HCT116 (cell line): ENCODE measurements at regions not wholly inside any gene's neighbourhood (a gene's known extent, or its start where the extent isn't known, plus 50 kb on each side); places are given as distances from the start of the nearest gene placed in this dataset.

Experiments used
- ATAC-seq: fragments of 200-7000 bp; cut with Tn5 transposase; 2 replicates; pipeline ENCODE4 v1.9.1; 2020; ENCODE audit warnings: mild to moderate bottlenecking, moderate library complexity
- BruUV-seq: library from RNA; stranded (reverse); fragments of 400-500 nt; replicated peaks from 2 replicates; lab custom pipeline; 2021; lab: Mats Ljungman, UMichigan
- CTCF ChIA-PET: fragments of 300-600 bp; sonication (Branson Sonifier 250); formaldehyde crosslinking; loops from one replicate; lab custom pipeline; 2021; ENCODE audit warnings: antibody characterized with exemption; lab: Charles Lee
- POLR2A ChIA-PET: fragments of 300-600, 350-600 bp; sonication (Branson Sonifier 250); formaldehyde crosslinking; loops from one replicate; lab custom pipeline; 2021; ENCODE audit warnings: antibody characterized with exemption; lab: Charles Lee
- RAD21 ChIA-PET, 2 experiments: fragments of 300-600 bp; sonication (Branson Sonifier 250); formaldehyde crosslinking; loops; one replicate each; lab custom pipeline; 2023; ENCODE audit warnings: low total read pairs in 2 of 2; ENCODE audit not compliant: uncharacterized antibody in 2 of 2, unreplicated experiment in 2 of 2, low non-redundant PET in 1 of 2; lab: Charles Lee
- DNase-seq: peaks from one replicate; pipeline ENCODE4 v3.0.0-alpha.2; 2010; ENCODE audit warnings: low read depth, low spot score
- H2AFZ ChIP-seq: fragments of 200-600 bp; shearing (Covaris generic), sonication (generic); 2 replicates; pipeline ENCODE4 v1.6.1; 2017; ENCODE audit warnings: low read depth, mixed run types, mixed read lengths, antibody characterized with exemption, low read length; ENCODE audit not compliant: poor library complexity, severe bottlenecking
- H3K27ac ChIP-seq: 2 replicates; pipeline ENCODE4 v1.5.1; 2012; ENCODE audit warnings: low read depth, low read length
- H3K27me3 ChIP-seq: fragments of 200-600 bp; sonication (generic); 2 replicates; pipeline ENCODE4 v1.6.1; 2016; ENCODE audit warnings: mixed run types, low read length, mixed read lengths; ENCODE audit not compliant: insufficient read depth
- H3K36me3 ChIP-seq, 2 experiments: fragments of 200-500 bp in 1 of 2; fragments of 200-600 bp in 1 of 2; sonication (Bioruptor generic) in 1 of 2; sonication (generic) in 1 of 2; 2 replicates each; pipeline versions ENCODE4 v1.5.1 to v1.6.1; 2014 to 2016; ENCODE audit warnings: low read length in 2 of 2, inconsistent platforms in 1 of 2, mixed read lengths in 1 of 2, mixed run types in 1 of 2; ENCODE audit not compliant: insufficient read depth in 2 of 2, control insufficient read depth in 1 of 2
- H3K4me1 ChIP-seq, 2 experiments: fragments of 200-600 bp in 1 of 2; sonication (generic) in 1 of 2; 2 replicates each; pipeline versions ENCODE4 v1.5.1 to v1.6.1; 2012 to 2017; ENCODE audit warnings: low read length in 2 of 2, inconsistent platforms in 1 of 2, mild to moderate bottlenecking in 1 of 2, mixed read lengths in 1 of 2, mixed run types in 1 of 2, moderate library complexity in 1 of 2; ENCODE audit not compliant: insufficient read depth in 2 of 2, control insufficient read depth in 1 of 2
- H3K4me2 ChIP-seq: fragments of 200-600 bp; sonication (generic); 2 replicates; pipeline ENCODE4 v1.6.1; 2017; ENCODE audit warnings: mixed run types, low read length, mixed read lengths
- H3K4me3 ChIP-seq, 2 experiments: fragments of 200-600 bp in 1 of 2; sonication (generic) in 1 of 2; replicated peaks in 1 of 2; 2 replicates each; pipeline ENCODE4 v1.5.1; 2011 to 2016; ENCODE audit warnings: low read length in 2 of 2, control low read depth in 1 of 2, low read depth in 1 of 2, mild to moderate bottlenecking in 1 of 2, mixed read lengths in 1 of 2, mixed run types in 1 of 2
- H3K79me2 ChIP-seq: fragments of 200-600 bp; sonication (generic); 2 replicates; pipeline ENCODE4 v1.6.1; 2017; ENCODE audit warnings: mild to moderate bottlenecking, mixed run types, low read length, moderate library complexity, mixed read lengths; ENCODE audit not compliant: insufficient read depth
- H3K9ac ChIP-seq: fragments of 200-600 bp; sonication (generic); 2 replicates; pipeline ENCODE4 v1.6.1; 2016; ENCODE audit warnings: low read length, mixed read lengths
- H3K9me2 ChIP-seq: fragments of 200-600 bp; sonication (generic), shearing (Covaris generic); 2 replicates; pipeline ENCODE4 v1.6.1; 2017; ENCODE audit warnings: mixed run types, mild to moderate bottlenecking, moderate library complexity; ENCODE audit not compliant: insufficient read depth
- H3K9me3 ChIP-seq, 2 experiments: fragments of 200-500 bp in 1 of 2; fragments of 200-600 bp in 1 of 2; sonication (Bioruptor generic) in 1 of 2; sonication (generic) in 1 of 2; 2 replicates each; pipeline ENCODE4 v1.6.1; 2014 to 2017; ENCODE audit warnings: low read length in 2 of 2, mixed read lengths in 2 of 2, inconsistent platforms in 1 of 2, low read depth in 1 of 2, mild to moderate bottlenecking in 1 of 2, mixed run types in 1 of 2, moderate library complexity in 1 of 2; ENCODE audit not compliant: control insufficient read depth in 1 of 2, insufficient read depth in 1 of 2
- H4K20me1 ChIP-seq: fragments of 200-600 bp; sonication (generic), shearing (Covaris generic); 2 replicates; pipeline ENCODE4 v1.6.1; 2017; ENCODE audit warnings: mixed run types, mild to moderate bottlenecking, moderate library complexity; ENCODE audit not compliant: insufficient read depth
- CBX3 ChIP-seq: IDR thresholded peaks from 2 replicates; pipeline ENCODE4 v1.6.1; 2012; ENCODE audit warnings: low read depth
- CEBPB ChIP-seq: IDR thresholded peaks from 2 replicates; pipeline ENCODE4 v1.6.1; 2012; ENCODE audit warnings: low read depth
- EGR1 ChIP-seq: IDR thresholded peaks from 2 replicates; pipeline ENCODE4 v1.6.1; 2012; ENCODE audit warnings: low read depth
- JUND ChIP-seq: IDR thresholded peaks from 2 replicates; pipeline ENCODE4 v1.6.1; 2012
- TCF7L2 ChIP-seq: IDR thresholded peaks from 2 replicates; pipeline ENCODE4 v1.7.0; 2011; ENCODE audit warnings: borderline replicate concordance, inconsistent platforms; ENCODE audit not compliant: insufficient read depth, insufficient read length; ENCODE audit errors: extremely low read depth
- YY1 ChIP-seq: IDR thresholded peaks from 2 replicates; pipeline ENCODE4 v1.6.1; 2011; ENCODE audit warnings: low read length, low read depth, moderate library complexity, mild to moderate bottlenecking; ENCODE audit not compliant: insufficient replicate concordance; ENCODE audit errors: extremely low read depth
- ZFX ChIP-seq: fragments of 450-650 bp; IDR thresholded peaks from 2 replicates; pipeline ENCODE4 v1.6.1; 2017
- intact Hi-C: fragments of 100-400 bp; cut with micrococcal nuclease; formaldehyde crosslinking; loops from 2 replicates; pipeline ENCODE4 v1.10.0; 2022
- TF ChIP-seq, protein P1 (sequence below): IDR thresholded peaks from 2 replicates; pipeline ENCODE4 v1.6.1; 2012; ENCODE audit warnings: low read depth
- TF ChIP-seq, protein P2 (sequence below): IDR thresholded peaks from 2 replicates; pipeline ENCODE4 v1.6.1; 2012
- TF ChIP-seq, protein P3 (sequence below), 3 experiments: fragments of 200-600 bp in 1 of 3; sonication (generic) in 1 of 3; IDR thresholded peaks in 2 of 3; conservative IDR thresholded peaks in 1 of 3; 2 replicates each; pipeline ENCODE4 v1.5.1; 2012 to 2017; ENCODE audit warnings: low read depth in 2 of 3, low read length in 2 of 3, antibody characterized with exemption in 1 of 3, borderline replicate concordance in 1 of 3, control low read depth in 1 of 3, mild to moderate bottlenecking in 1 of 3, mixed read lengths in 1 of 3, mixed run types in 1 of 3, moderate library complexity in 1 of 3; ENCODE audit not compliant: insufficient read depth in 1 of 3

DNA sequence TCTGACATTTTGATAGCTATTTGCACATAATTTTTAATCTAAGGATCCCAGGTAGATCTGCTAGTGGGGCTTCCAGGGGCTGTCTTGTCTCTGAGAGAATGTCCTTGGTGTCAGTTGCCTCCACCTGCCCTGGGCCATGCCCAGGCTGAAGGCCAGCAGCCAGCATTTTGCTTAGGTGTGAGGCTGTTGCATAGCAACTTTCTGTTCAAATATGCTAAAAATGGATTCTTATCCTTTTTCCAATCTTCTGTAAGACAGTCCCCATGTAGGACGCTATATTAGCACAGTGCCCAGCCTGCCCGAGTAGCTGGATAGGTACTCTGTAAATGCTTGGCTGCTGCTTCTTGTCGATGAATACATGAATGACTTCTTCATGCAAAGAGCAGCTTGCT, 62.5 kb upstream of the CITED2 start (continued):
- TF ChIP-seq EGR1 (no peak), TCF7L2 (no peak), YY1 (no peak), CEBPB (no peak)
- TF ChIP-seq, protein P1, sequence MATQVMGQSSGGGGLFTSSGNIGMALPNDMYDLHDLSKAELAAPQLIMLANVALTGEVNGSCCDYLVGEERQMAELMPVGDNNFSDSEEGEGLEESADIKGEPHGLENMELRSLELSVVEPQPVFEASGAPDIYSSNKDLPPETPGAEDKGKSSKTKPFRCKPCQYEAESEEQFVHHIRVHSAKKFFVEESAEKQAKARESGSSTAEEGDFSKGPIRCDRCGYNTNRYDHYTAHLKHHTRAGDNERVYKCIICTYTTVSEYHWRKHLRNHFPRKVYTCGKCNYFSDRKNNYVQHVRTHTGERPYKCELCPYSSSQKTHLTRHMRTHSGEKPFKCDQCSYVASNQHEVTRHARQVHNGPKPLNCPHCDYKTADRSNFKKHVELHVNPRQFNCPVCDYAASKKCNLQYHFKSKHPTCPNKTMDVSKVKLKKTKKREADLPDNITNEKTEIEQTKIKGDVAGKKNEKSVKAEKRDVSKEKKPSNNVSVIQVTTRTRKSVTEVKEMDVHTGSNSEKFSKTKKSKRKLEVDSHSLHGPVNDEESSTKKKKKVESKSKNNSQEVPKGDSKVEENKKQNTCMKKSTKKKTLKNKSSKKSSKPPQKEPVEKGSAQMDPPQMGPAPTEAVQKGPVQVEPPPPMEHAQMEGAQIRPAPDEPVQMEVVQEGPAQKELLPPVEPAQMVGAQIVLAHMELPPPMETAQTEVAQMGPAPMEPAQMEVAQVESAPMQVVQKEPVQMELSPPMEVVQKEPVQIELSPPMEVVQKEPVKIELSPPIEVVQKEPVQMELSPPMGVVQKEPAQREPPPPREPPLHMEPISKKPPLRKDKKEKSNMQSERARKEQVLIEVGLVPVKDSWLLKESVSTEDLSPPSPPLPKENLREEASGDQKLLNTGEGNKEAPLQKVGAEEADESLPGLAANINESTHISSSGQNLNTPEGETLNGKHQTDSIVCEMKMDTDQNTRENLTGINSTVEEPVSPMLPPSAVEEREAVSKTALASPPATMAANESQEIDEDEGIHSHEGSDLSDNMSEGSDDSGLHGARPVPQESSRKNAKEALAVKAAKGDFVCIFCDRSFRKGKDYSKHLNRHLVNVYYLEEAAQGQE: no peak
- TF ChIP-seq, protein P2, sequence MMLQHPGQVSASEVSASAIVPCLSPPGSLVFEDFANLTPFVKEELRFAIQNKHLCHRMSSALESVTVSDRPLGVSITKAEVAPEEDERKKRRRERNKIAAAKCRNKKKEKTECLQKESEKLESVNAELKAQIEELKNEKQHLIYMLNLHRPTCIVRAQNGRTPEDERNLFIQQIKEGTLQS: no peak

DNA sequence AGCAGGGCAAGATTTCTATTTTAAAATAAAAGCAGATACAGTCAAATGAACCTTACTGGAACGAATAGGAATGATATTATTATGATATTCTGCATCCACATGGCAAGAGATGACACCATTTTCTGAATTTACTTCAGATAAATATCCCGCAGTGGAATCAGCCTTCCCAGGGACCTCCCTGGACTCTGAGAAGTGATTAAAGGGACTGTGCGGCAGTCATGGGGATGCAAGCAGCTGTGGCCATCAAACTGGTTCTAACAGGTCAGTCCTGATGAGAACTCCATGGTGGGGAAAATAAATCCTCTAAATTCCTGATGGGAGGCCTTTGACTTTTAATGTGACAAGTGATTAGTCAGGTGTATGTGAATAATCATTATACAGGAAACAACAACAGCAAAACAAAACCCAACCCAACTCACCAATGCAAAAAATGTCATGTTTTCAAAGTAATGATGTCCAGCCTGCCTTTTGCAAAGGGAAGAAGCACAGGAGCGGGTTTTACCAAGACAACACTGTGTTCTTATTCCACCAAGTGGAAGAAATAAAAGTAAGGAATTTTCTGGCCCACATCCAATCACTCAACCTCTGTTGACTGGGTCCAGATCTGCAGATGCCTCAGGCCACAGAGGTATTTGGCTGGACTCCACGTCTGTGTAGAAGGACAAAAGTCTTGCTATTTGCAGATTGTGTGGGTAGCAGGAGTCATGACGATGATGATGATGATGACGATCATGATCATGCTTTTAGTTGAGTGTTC, 61.9 kb upstream of the CITED2 start:
- Histone ChIP-seq H3K79me2 (no peaks in the 10 kb centered on the region), H3K9me3 (no peaks in the 10 kb centered on the region), H2AFZ (no peak overlapping the region), H3K9me2 (no peaks in the 10 kb centered on the region), H4K20me1 (no peaks in the 10 kb centered on the region), H3K4me2 (peak overlapping the region; percentile 21; the same call in 1 of the 2 replicates), H3K27ac (no peak overlapping the region), H3K36me3 (no peaks in the 10 kb centered on the region), H3K4me3 (no peak overlapping the region), H3K9ac (no peak overlapping the region), H3K4me1 (peaks cover 7% of the 10 kb centered on the region in 2 experiments; a peak in 3 of 4 replicates), H3K27me3 (no peaks in the 10 kb centered on the region)
- no peak for TF ChIP-seq ZFX
- no peak for TF ChIP-seq CBX3
- TF ChIP-seq, protein P1: no peak
- no peak for TF ChIP-seq TCF7L2
- no peak for TF ChIP-seq JUND
- TF ChIP-seq, protein P3, sequence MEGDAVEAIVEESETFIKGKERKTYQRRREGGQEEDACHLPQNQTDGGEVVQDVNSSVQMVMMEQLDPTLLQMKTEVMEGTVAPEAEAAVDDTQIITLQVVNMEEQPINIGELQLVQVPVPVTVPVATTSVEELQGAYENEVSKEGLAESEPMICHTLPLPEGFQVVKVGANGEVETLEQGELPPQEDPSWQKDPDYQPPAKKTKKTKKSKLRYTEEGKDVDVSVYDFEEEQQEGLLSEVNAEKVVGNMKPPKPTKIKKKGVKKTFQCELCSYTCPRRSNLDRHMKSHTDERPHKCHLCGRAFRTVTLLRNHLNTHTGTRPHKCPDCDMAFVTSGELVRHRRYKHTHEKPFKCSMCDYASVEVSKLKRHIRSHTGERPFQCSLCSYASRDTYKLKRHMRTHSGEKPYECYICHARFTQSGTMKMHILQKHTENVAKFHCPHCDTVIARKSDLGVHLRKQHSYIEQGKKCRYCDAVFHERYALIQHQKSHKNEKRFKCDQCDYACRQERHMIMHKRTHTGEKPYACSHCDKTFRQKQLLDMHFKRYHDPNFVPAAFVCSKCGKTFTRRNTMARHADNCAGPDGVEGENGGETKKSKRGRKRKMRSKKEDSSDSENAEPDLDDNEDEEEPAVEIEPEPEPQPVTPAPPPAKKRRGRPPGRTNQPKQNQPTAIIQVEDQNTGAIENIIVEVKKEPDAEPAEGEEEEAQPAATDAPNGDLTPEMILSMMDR (IDR thresholded peaks at IDR 0.05 in 2 of 3, conservative IDR thresholded peaks at IDR 0.05 in 1 of 3; ENCODE audit: borderline replicate concordance in 1 of 3, insufficient read depth in 1 of 3, low read depth in 2 of 3, low read length in 2 of 3): no peak
- ChIA-PET CTCF (no interaction called here), POLR2A (no interaction called here), RAD21 (no interaction called here)
- intact Hi-C loops: no loop called here
- BruUV-seq: no TSS peak
- DNase-seq (no peak), ATAC-seq (no peak; the same call in 1 of the 2 replicates)
